CD14-positive monocyte (primary cell): ENCODE measurements at regions not wholly inside any gene's neighbourhood (a gene's known extent, or its start where the extent isn't known, plus 50 kb on each side); places are given as distances from the start of the nearest gene placed in this dataset.

Experiments used
- DNase-seq, 3 donors: peaks; one replicate each; pipeline ENCODE4 v3.0.0-alpha.2; 2011 to 2022
- H2AFZ ChIP-seq: 2 replicates; pipeline ENCODE4 v1.6.0; 2012; ENCODE audit warnings: mild to moderate bottlenecking, low read depth, low read length, inconsistent platforms; ENCODE audit not compliant: insufficient read depth, poor library complexity, severe bottlenecking
- H3K27ac ChIP-seq, 2 donors: 1 replicate in 1 of 2; 2 replicates in 1 of 2; pipeline ENCODE4 v1.5.1; 2012 to 2013; ENCODE audit warnings: low read length in 2 of 2, control low read depth in 1 of 2, inconsistent platforms in 1 of 2, low read depth in 1 of 2, mild to moderate bottlenecking in 1 of 2
- H3K27me3 ChIP-seq, 2 donors: one replicate each; pipeline versions ENCODE4 v1.6.0 to v1.6.1; 2011 to 2013; ENCODE audit warnings: low read length in 2 of 2; ENCODE audit not compliant: control insufficient read depth in 2 of 2, insufficient read depth in 2 of 2
- H3K36me3 ChIP-seq, 2 donors: replicated peaks in 1 of 2; 1 replicate in 1 of 2; 2 replicates in 1 of 2; pipeline versions ENCODE4 v1.5.1 to v1.6.1; 2012 to 2013; ENCODE audit warnings: low read length in 2 of 2, control low read depth in 1 of 2, inconsistent platforms in 1 of 2, mild to moderate bottlenecking in 1 of 2; ENCODE audit not compliant: insufficient read depth in 2 of 2, control insufficient read depth in 1 of 2
- H3K4me1 ChIP-seq, 2 donors: 1 replicate in 1 of 2; 2 replicates in 1 of 2; pipeline versions ENCODE4 v1.5.1 to v1.6.1; 2012 to 2013; ENCODE audit warnings: low read length in 2 of 2, control low read depth in 1 of 2, inconsistent platforms in 1 of 2, mild to moderate bottlenecking in 1 of 2, moderate library complexity in 1 of 2; ENCODE audit not compliant: insufficient read depth in 2 of 2, control insufficient read depth in 1 of 2
- H3K4me2 ChIP-seq: replicated peaks from 2 replicates; pipeline ENCODE3; 2012; ENCODE audit warnings: low read length, moderate library complexity, mild to moderate bottlenecking; ENCODE audit not compliant: poor library complexity, severe bottlenecking; ENCODE audit errors: extremely low read depth
- H3K4me3 ChIP-seq, 3 experiments: fragments of 200-600 bp in 1 of 3; sonication (generic) in 1 of 3; replicated peaks in 1 of 3; 1 replicate in 2 of 3; 2 replicates in 1 of 3; pipeline ENCODE4 v1.5.1; 2011 to 2013; ENCODE audit warnings: low read length in 3 of 3, mild to moderate bottlenecking in 3 of 3, control low read depth in 2 of 3, low read depth in 2 of 3, inconsistent platforms in 1 of 3, moderate library complexity in 1 of 3
- H3K79me2 ChIP-seq: 2 replicates; pipeline ENCODE4 v1.6.0; 2012; ENCODE audit warnings: mild to moderate bottlenecking, control low read depth, inconsistent platforms, low read length, moderate library complexity; ENCODE audit not compliant: insufficient read depth
- H3K9ac ChIP-seq: 2 replicates; pipeline ENCODE4 v1.6.0; 2017; ENCODE audit warnings: low read length, mild to moderate bottlenecking; ENCODE audit not compliant: insufficient read depth, poor library complexity, severe bottlenecking
- H3K9me3 ChIP-seq, 2 donors: replicated peaks in 1 of 2; 1 replicate in 1 of 2; 2 replicates in 1 of 2; pipeline versions ENCODE4 v1.5.1 to v1.6.1; 2012 to 2013; ENCODE audit warnings: low read length in 2 of 2, control low read depth in 1 of 2; ENCODE audit not compliant: control insufficient read depth in 1 of 2, insufficient read depth in 1 of 2
- H4K20me1 ChIP-seq: 2 replicates; pipeline ENCODE4 v1.6.0; 2012; ENCODE audit warnings: mild to moderate bottlenecking, low read length, control low read depth, moderate library complexity; ENCODE audit not compliant: insufficient read depth
- H3K27ac Mint-ChIP-seq, 7 donors: one replicate each; pipeline ENCODE4 v1.8.0; 2020; ENCODE audit warnings: mild to moderate bottlenecking in 7 of 7, mixed read lengths in 7 of 7, moderate library complexity in 6 of 7, inconsistent platforms in 2 of 7
- H3K27me3 Mint-ChIP-seq, 3 donors: one replicate each; pipeline ENCODE4 v1.8.0; 2021 to 2022; ENCODE audit warnings: low read depth in 3 of 3, mild to moderate bottlenecking in 3 of 3, mixed read lengths in 3 of 3, moderate library complexity in 3 of 3, inconsistent platforms in 1 of 3
- H3K36me3 Mint-ChIP-seq, 2 donors: one replicate each; pipeline ENCODE4 v1.8.0; 2020; ENCODE audit warnings: mixed read lengths in 2 of 2, inconsistent platforms in 1 of 2, mild to moderate bottlenecking in 1 of 2
- H3K4me1 Mint-ChIP-seq: one replicate; pipeline ENCODE4 v1.8.0; 2020; ENCODE audit warnings: mild to moderate bottlenecking, mixed read lengths
- H3K4me3 Mint-ChIP-seq, 2 donors: one replicate each; pipeline ENCODE4 v1.8.0; 2020; ENCODE audit warnings: mild to moderate bottlenecking in 2 of 2, mixed read lengths in 2 of 2, moderate library complexity in 1 of 2
- H3K9me3 Mint-ChIP-seq, 7 donors: one replicate each; pipeline ENCODE4 v1.8.0; 2020 to 2022; ENCODE audit warnings: mixed read lengths in 7 of 7, mild to moderate bottlenecking in 6 of 7, moderate library complexity in 6 of 7, inconsistent platforms in 2 of 7
- CTCF ChIP-seq: fragments of 200-600 bp; IDR thresholded peaks from one replicate; pipeline ENCODE4 v1.8.0; 2022; ENCODE audit warnings: antibody characterized with exemption, mild to moderate bottlenecking
- WGBS: methylation state at CpG from one replicate; pipeline ENCODE4 v1.1.5; 2013; ENCODE audit warnings: missing lambda C conversion rate; ENCODE audit not compliant: insufficient coverage; 5-methylcytosine and 5-hydroxymethylcytosine counted together
- intact Hi-C, 2 donors: fragments of 100-400 bp; cut with micrococcal nuclease; formaldehyde crosslinking; loops; one replicate each; pipeline versions ENCODE4 v1.15.0 to v1.15.1; 2023

GRCh38 chr6:66161546-66162108 lies 454.6 kb upstream of the EYS start:
- H3K79me2 ChIP-seq, result no peaks in the 10 kb centered on the region
- no peak overlapping the region for H3K27ac ChIP-seq
- H3K27me3 Mint-ChIP-seq, result no peaks in the 10 kb centered on the region
- H3K4me1 ChIP-seq, result no peaks in the 10 kb centered on the region
- H3K4me3 Mint-ChIP-seq, result no peak overlapping the region
- no peak overlapping the region for H2AFZ ChIP-seq
- no peaks in the 10 kb centered on the region for H3K4me1 Mint-ChIP-seq
- TF ChIP-seq CTCF, result no peak
- no peak overlapping the region for H3K4me3 ChIP-seq
- H3K9me3 Mint-ChIP-seq, result peaks cover 16 to 35% (median 20%) of the 10 kb centered on the region in 7 donors
- no peak for DNase-seq
- 75% methylated on average over 1 of the region's 1 CpG for WGBS
- H3K27me3 ChIP-seq, result no peaks in the 10 kb centered on the region
- no peaks in the 10 kb centered on the region for H3K36me3 Mint-ChIP-seq
- no peak overlapping the region for H3K4me2 ChIP-seq
- intact Hi-C loops, result no loop called here
- H3K9me3 ChIP-seq, result peaks cover 30 to 52% of the 10 kb centered on the region in 2 donors
- H4K20me1 ChIP-seq, result no peaks in the 10 kb centered on the region
- no peak overlapping the region for H3K27ac Mint-ChIP-seq
- H3K36me3 ChIP-seq, result no peaks in the 10 kb centered on the region
- H3K9ac ChIP-seq, result no peak overlapping the region

- intact Hi-C loops, result no loop called here
- no peaks in the 10 kb centered on the region for H4K20me1 ChIP-seq
- H3K4me1 ChIP-seq, result no peaks in the 10 kb centered on the region
- H3K4me3 ChIP-seq, result no peak overlapping the region
- no peaks in the 10 kb centered on the region for H3K36me3 Mint-ChIP-seq
- H3K79me2 ChIP-seq, result no peaks in the 10 kb centered on the region
- H3K27ac ChIP-seq, result no peak overlapping the region
- H3K27ac Mint-ChIP-seq, result no peak overlapping the region
- H2AFZ ChIP-seq, result no peak overlapping the region
- no CpG with 5 or more reads among the region's 2 CpGs for WGBS
- TF ChIP-seq CTCF, result no peak
- H3K9me3 ChIP-seq, result peaks cover 18 to 46% of the 10 kb centered on the region in 2 donors
- H3K4me2 ChIP-seq, result no peak overlapping the region
- no peak overlapping the region for H3K9ac ChIP-seq
- H3K27me3 ChIP-seq, result no peaks in the 10 kb centered on the region
- no peaks in the 10 kb centered on the region for H3K36me3 ChIP-seq
- no peaks in the 10 kb centered on the region for H3K4me1 Mint-ChIP-seq
- H3K9me3 Mint-ChIP-seq, result peaks cover 7 to 22% (median 12%) of the 10 kb centered on the region in 7 donors
- no peak for DNase-seq
- H3K4me3 Mint-ChIP-seq, result no peak overlapping the region
- no peaks in the 10 kb centered on the region for H3K27me3 Mint-ChIP-seq
Measured at GRCh38 chr6:66159937-66160336, 452.9 kb upstream of the EYS start.
